HEK293 (cell line): ENCODE measurements at regions not wholly inside any gene's neighbourhood (a gene's known extent, or its start where the extent isn't known, plus 50 kb on each side); places are given as distances from the start of the nearest gene placed in this dataset.

ENCODE experiments used
- SETDB1 ChIP-seq: IDR thresholded peaks from one replicate; pipeline ENCODE4 v1.6.1; 2017; ENCODE audit warnings: mild to moderate bottlenecking, low read length, moderate library complexity, mixed read lengths; ENCODE audit not compliant: insufficient read length
- ZNF664 ChIP-seq: fragments of 450-650 bp; formaldehyde crosslinking; IDR thresholded peaks from 2 replicates; pipeline ENCODE4 v1.5.1; 2016; ENCODE audit warnings: missing biosample characterization, missing genetic modification characterization

- TF ChIP-seq ZNF664 (tag by site-specific recombination) = no peak
- no peak for TF ChIP-seq SETDB1
Observed at GRCh38 chr11:121814962-121815361, 301.1 kb downstream of the BLID start.
